ENCODE measurements at regions not wholly inside any gene's neighbourhood (a gene's known extent, or its start where the extent isn't known, plus 50 kb on each side); places are given as distances from the start of the nearest gene placed in this dataset.

- TF ChIP-seq, protein P1, sequence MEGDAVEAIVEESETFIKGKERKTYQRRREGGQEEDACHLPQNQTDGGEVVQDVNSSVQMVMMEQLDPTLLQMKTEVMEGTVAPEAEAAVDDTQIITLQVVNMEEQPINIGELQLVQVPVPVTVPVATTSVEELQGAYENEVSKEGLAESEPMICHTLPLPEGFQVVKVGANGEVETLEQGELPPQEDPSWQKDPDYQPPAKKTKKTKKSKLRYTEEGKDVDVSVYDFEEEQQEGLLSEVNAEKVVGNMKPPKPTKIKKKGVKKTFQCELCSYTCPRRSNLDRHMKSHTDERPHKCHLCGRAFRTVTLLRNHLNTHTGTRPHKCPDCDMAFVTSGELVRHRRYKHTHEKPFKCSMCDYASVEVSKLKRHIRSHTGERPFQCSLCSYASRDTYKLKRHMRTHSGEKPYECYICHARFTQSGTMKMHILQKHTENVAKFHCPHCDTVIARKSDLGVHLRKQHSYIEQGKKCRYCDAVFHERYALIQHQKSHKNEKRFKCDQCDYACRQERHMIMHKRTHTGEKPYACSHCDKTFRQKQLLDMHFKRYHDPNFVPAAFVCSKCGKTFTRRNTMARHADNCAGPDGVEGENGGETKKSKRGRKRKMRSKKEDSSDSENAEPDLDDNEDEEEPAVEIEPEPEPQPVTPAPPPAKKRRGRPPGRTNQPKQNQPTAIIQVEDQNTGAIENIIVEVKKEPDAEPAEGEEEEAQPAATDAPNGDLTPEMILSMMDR (IDR thresholded peaks at IDR 0.05; ENCODE audit: poor library complexity, severe bottlenecking) = no peak
- no peak for TF ChIP-seq EP300 (conservative IDR thresholded peaks at IDR 0.05; ENCODE audit: poor library complexity, severe bottlenecking)
- no peak for TF ChIP-seq POLR2AphosphoS5 (IDR thresholded peaks at IDR 0.05)
- TF ChIP-seq MXI1 (conservative IDR thresholded peaks at IDR 0.05; ENCODE audit: poor library complexity, severe bottlenecking) = no peak
- no peak for TF ChIP-seq RAD21 (conservative IDR thresholded peaks at IDR 0.05)
- TF ChIP-seq SMC3 (conservative IDR thresholded peaks at IDR 0.05; ENCODE audit: poor library complexity) = no peak
- TF ChIP-seq EZH2 (IDR thresholded peaks at IDR 0.05; ENCODE audit: borderline replicate concordance, insufficient read depth, low read length, poor library complexity, severe bottlenecking) = no peak
- TF ChIP-seq REST (IDR thresholded peaks at IDR 0.05; ENCODE audit: borderline replicate concordance) = no peak
- TF ChIP-seq TAF1 (IDR thresholded peaks at IDR 0.05; ENCODE audit: low read depth) = no peak
These were observed 340.9 kb upstream of the TBL1XR1 start for GRCh38 chr3:177538048-177538749.

Data from neural cell (in vitro differentiated cells).